Pancreas (tissue), 10 donors: ENCODE measurements at regions not wholly inside any gene's neighbourhood (a gene's known extent, or its start where the extent isn't known, plus 50 kb on each side); places are given as distances from the start of the nearest gene placed in this dataset.

ENCODE experiments used
- ATAC-seq, 4 donors: fragments of 200-7000 bp; cut with Tn5 transposase; one replicate each; pipeline versions ENCODE4 v1.8.0 to v1.9.1; 2020; ENCODE audit warnings: mild to moderate bottlenecking in 4 of 4, moderate library complexity in 4 of 4
- DNase-seq, 6 donors: peaks; one replicate each; pipeline ENCODE4 v3.0.0-alpha.2; 2020
- FAIRE-seq: peaks from 2 replicates; lab custom pipeline; 2012; peaks lifted over from hg19 to GRCh38; lab: Jason Lieb, UNC
- H3K27ac ChIP-seq, 4 donors: fragments of 200-600 bp; sonication (generic); 1 replicate in 3 of 4; 2 replicates in 1 of 4; pipeline versions ENCODE4 v1.5.0 to v1.8.0; 2020
- H3K27me3 ChIP-seq, 4 donors: fragments of 200-600 bp; one replicate each; pipeline ENCODE4 v1.8.0; 2021
- H3K36me3 ChIP-seq, 3 donors: fragments of 200-600 bp; sonication (generic) in 1 of 3; one replicate each; pipeline versions ENCODE4 v1.5.0 to v1.8.0; 2020 to 2021
- H3K4me1 ChIP-seq, 3 donors: fragments of 200-600 bp; one replicate each; pipeline ENCODE4 v1.8.0; 2021
- H3K4me3 ChIP-seq, 4 donors: fragments of 200-600 bp; sonication (generic) in 2 of 4; one replicate each; pipeline versions ENCODE4 v1.5.0 to v1.8.0; 2020 to 2021
- H3K9me3 ChIP-seq, 4 donors: fragments of 200-600 bp; one replicate each; pipeline ENCODE4 v1.8.0; 2021
- CTCF ChIP-seq, 4 donors: fragments of 200-600 bp; sonication (generic) in 3 of 4; IDR thresholded peaks; one replicate each; pipeline versions ENCODE4 v1.5.0 to v1.8.0; 2021; ENCODE audit warnings: antibody characterized with exemption in 4 of 4
- WGBS, 2 donors: extraction: QIAGEN DNeasy Blood & Tissue Kit; methylation state at CpG; one replicate each; pipeline ENCODE4 v1.1.7; 2013; 5-methylcytosine and 5-hydroxymethylcytosine counted together
- intact Hi-C, 3 donors: fragments of 100-400 bp; cut with DNase I; formaldehyde crosslinking; loops; one replicate each; pipeline versions ENCODE4 v1.11.1 to v1.14.2; 2022
- donor health status: healthy with polysubstance abuse.
- donor health status: DM: no; HTN: no; CAD: no; lungs with moderate emphysema.
- donor health status: DM: no; HTN: no; CAD: no.
- donor health status: control.
- donor health status: control.
- donor health status: Bipolar disorder and iron deficiency.
- donor health status: DM: yes; HTN: yes; CAD: no.
- donor health status: DM: no; HTN: no; CAD: no.
- donor health status: DM: no; HTN: no; CAD: no.
- donor health status: DM: yes; HTN: yes; CAD: no.

- no peaks in the 10 kb centered on the region for H3K36me3 ChIP-seq
- TF ChIP-seq CTCF (IDR thresholded peaks at IDR 0.05), result no peak
- no peaks in the 10 kb centered on the region for H3K27me3 ChIP-seq
- no peaks in the 10 kb centered on the region for H3K4me1 ChIP-seq
- no peak overlapping the region for H3K4me3 ChIP-seq
- no peak for ATAC-seq
- FAIRE-seq, result no peak
- 70 to 86% methylated on average over 5 of the region's 5 CpGs for WGBS, 2 donors
- no peaks in the 10 kb centered on the region for H3K9me3 ChIP-seq
- no peak for DNase-seq
- intact Hi-C loops, result no loop called here
- H3K27ac ChIP-seq, result no peak overlapping the region
Observed at GRCh38 chr4:24339260-24339659, 245.1 kb downstream of the DHX15 start.

DNA sequence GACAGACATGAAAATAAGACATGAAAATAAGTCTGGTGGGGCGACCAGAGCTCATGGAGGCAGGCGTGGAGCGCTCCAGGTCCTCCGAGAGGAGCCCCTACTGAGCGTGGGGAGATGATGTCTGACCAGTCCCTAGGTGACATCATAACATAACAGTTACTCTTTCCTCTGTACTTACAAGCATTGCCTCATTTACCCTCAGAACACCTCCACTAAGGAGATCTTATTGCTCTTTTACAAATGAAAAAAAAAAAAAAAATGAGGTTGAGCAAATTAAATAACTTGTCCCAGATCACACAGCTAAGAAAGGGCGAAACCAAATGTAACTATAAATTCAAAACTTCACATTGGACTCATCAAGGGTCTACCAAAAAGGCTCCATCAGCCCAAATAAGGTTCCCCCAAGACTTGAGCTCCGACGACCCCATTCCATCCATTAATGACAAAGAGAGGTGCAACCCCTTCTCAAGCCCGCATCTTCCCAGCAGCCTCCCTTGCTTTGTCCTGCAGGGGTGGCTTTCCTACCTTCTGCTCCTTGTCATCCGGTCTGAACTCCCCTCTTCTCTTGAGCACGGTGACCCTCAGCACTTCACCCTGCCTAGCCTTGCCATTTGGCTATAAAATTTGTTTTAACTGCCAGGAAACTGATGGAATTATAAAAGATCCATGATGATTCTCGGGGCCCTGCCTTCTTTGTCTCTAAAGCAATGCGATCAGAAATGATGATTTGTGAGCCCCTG is 246.7 kb downstream of the DHX15 start:
- no peaks in the 10 kb centered on the region for H3K27me3 ChIP-seq
- no peak overlapping the region for H3K27ac ChIP-seq
- H3K36me3 ChIP-seq, result no peaks in the 10 kb centered on the region
- no peaks in the 10 kb centered on the region for H3K9me3 ChIP-seq
- FAIRE-seq (no peak), ATAC-seq (no peak), DNase-seq (no peak)
- H3K4me3 ChIP-seq, result no peak overlapping the region
- intact Hi-C loops, result no loop called here
- WGBS, 2 donors, result 67 to 83% methylated on average over 13 of the region's 13 CpGs
- no peak for TF ChIP-seq CTCF (IDR thresholded peaks at IDR 0.05)
- H3K4me1 ChIP-seq, result no peaks in the 10 kb centered on the region

GRCh38 chr4:24335616-24336015 is 248.7 kb downstream of the DHX15 start:
- Histone ChIP-seq H3K4me3 (no peak overlapping the region), H3K36me3 (no peaks in the 10 kb centered on the region), H3K9me3 (no peaks in the 10 kb centered on the region), H3K27ac (no peak overlapping the region), H3K27me3 (no peaks in the 10 kb centered on the region), H3K4me1 (no peaks in the 10 kb centered on the region)
- ATAC-seq (no peak), DNase-seq (no peak), FAIRE-seq (no peak)
- no peak for TF ChIP-seq CTCF (IDR thresholded peaks at IDR 0.05)
- intact Hi-C loops, result no loop called here
- 75 to 87% methylated on average over 4 of the region's 4 CpGs for WGBS, 2 donors

- H3K27me3 ChIP-seq, result no peaks in the 10 kb centered on the region
- no peaks in the 10 kb centered on the region for H3K4me1 ChIP-seq
- no peak for TF ChIP-seq CTCF (IDR thresholded peaks at IDR 0.05)
- H3K9me3 ChIP-seq, result no peaks in the 10 kb centered on the region
- intact Hi-C loops, result no loop called here
- no peak overlapping the region for H3K4me3 ChIP-seq
- no peak overlapping the region for H3K27ac ChIP-seq
- FAIRE-seq, result no peak
- no peak for DNase-seq
- no peak for ATAC-seq
- no peaks in the 10 kb centered on the region for H3K36me3 ChIP-seq
- WGBS, 2 donors, result 68 to 78% methylated on average over 3 of the region's 3 CpGs
Observed at GRCh38 chr4:24334906-24335305, 249.4 kb downstream of the DHX15 start.

DNA sequence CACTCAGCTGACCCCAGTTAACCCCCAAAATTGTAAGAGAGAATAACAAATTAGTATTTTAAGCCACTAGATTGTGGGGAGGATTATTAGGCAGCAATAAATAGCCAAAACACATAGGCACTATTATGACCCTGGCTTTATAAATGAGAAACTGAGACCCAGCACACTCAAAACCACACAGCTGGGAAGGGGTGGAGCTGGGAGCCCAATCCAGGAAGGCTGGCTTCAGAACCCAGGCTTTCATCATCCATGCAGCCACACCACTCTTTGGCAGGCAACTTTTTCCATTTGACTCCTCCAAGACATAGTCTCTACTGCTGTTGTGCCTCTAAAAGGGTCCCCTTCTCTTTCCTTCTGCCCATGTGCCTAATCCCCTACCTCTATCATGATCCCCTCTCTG is 253.8 kb downstream of the DHX15 start:
- intact Hi-C loops, result no loop called here
- Histone ChIP-seq H3K4me3 (no peak overlapping the region), H3K27ac (no peak overlapping the region), H3K27me3 (no peaks in the 10 kb centered on the region), H3K36me3 (no peaks in the 10 kb centered on the region), H3K9me3 (no peaks in the 10 kb centered on the region), H3K4me1 (no peaks in the 10 kb centered on the region)
- DNase-seq, result no peak
- TF ChIP-seq CTCF (IDR thresholded peaks at IDR 0.05), result no peak
- no peak for FAIRE-seq
- ATAC-seq, result no peak
